Fibroblast of peridontal ligament (primary cell): ENCODE measurements at regions not wholly inside any gene's neighbourhood (a gene's known extent, or its start where the extent isn't known, plus 50 kb on each side); places are given as distances from the start of the nearest gene placed in this dataset.
"Not testable (repeated sequence)": the region's sequence is repeated elsewhere in the genome, so short reads cannot be mapped to it uniquely, and the experiment has no call there.

Experiments used
- DNase-seq: peaks from one replicate; pipeline ENCODE4 v3.0.0-alpha.2; 2010; ENCODE audit errors: extremely low read depth

GRCh38 chr6:132198896-132199295 is 202.4 kb downstream of the MOXD1 start:
- DNase-seq, result peak; percentile 73

DNA sequence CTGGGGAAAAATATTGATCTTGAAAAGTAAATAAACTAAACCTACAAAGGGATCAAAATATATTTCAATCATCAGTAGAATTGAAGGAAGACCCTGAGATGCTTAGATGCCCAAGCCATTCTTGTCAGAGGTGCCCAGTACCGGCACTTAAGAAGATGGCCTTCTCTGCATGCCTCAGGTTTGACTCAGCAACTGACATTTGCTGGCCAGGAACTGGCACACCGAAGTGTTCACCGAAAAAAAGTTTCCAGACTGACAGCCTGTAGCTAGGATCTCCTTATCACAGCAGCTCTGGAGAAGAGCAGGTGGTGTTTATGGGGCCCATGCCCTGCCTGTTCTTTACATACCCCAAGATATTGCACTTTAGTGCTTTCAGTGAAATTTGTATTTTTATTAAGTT is 203.2 kb downstream of the MOXD1 start:
- no peak for DNase-seq

- DNase-seq, result no peak
These were observed 206.7 kb downstream of the MOXD1 start for GRCh38 chr6:132194529-132194928.

DNA sequence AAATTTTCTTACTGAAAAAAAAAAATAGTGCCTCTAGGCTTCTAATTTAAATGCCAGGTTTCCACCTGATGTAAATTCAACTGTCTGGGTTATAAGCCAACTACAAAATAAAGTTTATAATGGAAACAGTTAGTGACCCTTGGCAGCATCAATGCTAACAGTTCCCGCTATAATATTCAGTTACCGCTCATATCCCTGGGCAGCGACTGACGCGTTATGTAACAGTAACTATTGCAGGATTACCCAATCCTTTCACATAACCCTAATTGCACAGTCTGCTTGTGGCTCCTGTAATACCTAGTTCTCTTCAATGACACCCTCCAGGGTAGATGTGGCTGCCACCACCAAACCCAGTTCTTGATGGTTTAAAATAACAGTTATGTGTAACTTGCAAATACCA is 208.6 kb downstream of the MOXD1 start:
- DNase-seq, result peak; percentile 47

GRCh38 chr6:132190815-132191175 is 210.5 kb downstream of the MOXD1 start:
- peak; percentile 89 for DNase-seq

GRCh38 chr6:132190097-132190814 is 211.0 kb downstream of the MOXD1 start:
- DNase-seq, result peak; percentile 64

GRCh38 chr6:132188556-132189264 is 212.6 kb downstream of the MOXD1 start:
- peak; percentile 84 for DNase-seq

GRCh38 chr6:132187816-132188215 is 213.5 kb downstream of the MOXD1 start:
- no peak for DNase-seq

DNA sequence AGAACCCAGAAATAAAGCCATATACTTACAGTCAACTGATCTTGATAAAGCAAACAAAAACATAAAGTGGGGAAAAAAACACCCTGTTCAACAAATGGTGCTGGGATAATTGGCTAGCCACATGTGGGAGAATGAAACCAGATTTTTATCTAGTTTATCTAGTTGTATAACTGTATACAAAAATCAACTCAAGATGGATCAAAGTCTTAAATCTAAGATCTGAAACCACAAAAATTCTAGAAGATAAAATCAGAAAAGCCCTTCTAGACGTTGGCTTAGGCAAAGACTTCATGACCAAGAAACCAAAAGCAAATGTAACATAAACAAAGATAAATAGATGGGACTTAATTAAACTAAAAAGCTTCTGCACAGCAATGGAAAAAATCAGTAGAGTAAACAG is 216.3 kb downstream of the MOXD1 start:
- not testable (repeated sequence) for DNase-seq

DNA sequence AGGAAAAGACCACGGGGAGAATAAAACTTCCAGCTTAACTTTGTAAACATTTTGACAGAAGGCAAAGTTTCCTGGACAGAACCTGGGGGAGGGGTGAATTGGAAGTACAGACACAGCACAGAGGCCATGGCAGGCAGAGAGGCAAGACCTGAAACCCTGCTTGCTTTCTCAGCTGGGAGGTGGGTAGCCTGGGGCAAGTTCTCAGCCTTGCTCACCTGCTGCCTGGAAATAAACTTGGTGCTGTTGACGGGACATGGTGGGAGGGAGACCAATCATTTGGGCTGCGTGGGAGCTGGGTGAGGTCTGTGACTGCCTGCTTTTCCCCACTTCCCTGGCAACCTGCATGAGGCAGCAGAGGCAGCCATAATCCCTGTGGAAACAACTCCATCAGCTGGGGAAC is 221.3 kb downstream of the MOXD1 start:
- no peak for DNase-seq

GRCh38 chr6:132174919-132175318 is 223.7 kb upstream of the CCN2 start:
- DNase-seq, result no peak

DNA sequence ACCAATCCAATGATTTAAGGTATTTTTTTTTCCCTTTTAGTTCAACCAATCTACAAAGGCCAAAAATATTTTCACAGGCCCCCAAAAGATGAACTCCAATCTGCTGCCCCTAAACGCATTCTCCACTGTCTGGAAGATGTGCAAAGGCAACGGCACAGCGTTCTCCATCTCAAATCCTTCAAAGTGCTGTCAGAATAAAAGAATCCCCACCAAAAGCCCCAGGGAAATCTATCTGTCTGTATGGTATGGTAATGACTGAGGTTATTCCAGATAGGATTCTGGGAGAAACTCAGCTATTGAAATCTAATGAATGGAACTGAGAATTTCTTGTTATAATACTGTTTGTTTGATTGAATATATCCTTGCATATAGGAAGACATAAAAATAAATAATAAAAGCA is 217.8 kb upstream of the CCN2 start:
- DNase-seq, result no peak

- peak; percentile 32 for DNase-seq
These were observed 217.0 kb upstream of the CCN2 start for GRCh38 chr6:132167929-132168892.

DNA sequence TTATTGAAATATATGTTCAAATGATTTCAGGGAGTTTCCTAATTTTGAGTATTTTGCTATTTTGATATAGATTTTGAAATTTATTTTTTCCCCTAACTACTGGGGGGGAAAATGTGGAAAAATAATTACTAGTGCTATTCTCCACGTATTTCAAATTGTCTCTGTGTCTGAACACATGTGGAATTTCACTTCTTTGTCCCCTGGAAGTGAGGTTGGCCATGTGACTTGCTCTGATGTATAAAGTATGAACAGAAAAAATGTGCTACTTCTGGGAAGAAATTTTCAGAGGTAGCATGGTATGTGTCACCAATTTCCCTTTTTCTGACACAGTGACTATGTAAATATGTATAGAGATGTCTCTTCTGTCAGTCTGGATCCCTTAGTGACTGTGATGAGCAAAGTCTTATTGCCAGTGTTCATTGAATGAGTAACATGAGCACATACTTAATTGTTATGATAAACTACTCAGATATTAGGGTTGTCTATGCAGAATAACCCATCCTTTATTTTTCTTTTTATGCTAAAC is 215.4 kb upstream of the CCN2 start:
- DNase-seq, result no peak

DNA sequence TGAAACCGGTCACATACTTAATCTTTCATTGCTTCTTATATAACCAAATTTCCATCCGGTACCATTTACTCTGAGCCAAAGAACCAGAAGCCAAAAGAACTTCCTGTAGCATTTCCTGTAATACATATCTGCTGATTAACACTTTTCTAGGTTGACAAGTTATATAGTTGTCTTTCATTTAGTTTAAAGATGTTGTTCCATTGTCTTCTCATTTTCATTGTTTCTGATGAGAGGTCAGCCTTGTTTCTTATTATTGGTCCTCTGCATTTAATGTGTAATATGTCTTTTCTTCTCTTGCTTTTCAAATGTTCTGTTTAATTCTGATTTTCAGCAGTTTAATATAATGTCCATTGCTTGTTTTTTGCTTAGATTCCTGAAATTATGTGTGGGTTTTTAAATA is 214.5 kb upstream of the CCN2 start:
- DNase-seq, result no peak

GRCh38 chr6:132161283-132161682 is 210.1 kb upstream of the CCN2 start:
- peak; percentile 81 for DNase-seq

- peak; percentile 100 for DNase-seq
These were observed 202.2 kb upstream of the CCN2 start for GRCh38 chr6:132153221-132153898.

- peak; percentile 100 for DNase-seq
These were observed 196.4 kb upstream of the CCN2 start for GRCh38 chr6:132147530-132148011.

- no peak for DNase-seq
These were observed 193.3 kb upstream of the CCN2 start for GRCh38 chr6:132144456-132144855.

DNA sequence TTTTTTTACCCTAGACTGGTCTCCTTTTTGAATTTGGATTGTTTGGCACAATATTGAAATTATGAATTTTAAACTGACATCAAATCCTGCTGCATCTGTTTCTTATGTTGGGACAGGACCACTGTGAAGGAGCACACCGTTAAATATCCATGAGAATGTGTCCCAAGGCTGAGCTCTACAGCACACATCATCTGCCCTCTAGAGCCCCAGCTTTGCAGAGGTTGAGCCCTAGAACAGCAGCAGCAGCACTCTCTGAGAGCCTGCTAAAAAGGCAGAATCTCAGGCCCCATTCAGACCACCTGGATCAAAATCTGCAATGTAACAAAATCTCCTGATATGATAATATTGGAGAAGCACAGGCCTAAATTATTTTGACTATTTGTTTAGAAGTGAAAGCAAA is 192.1 kb upstream of the CCN2 start:
- no peak for DNase-seq

DNA sequence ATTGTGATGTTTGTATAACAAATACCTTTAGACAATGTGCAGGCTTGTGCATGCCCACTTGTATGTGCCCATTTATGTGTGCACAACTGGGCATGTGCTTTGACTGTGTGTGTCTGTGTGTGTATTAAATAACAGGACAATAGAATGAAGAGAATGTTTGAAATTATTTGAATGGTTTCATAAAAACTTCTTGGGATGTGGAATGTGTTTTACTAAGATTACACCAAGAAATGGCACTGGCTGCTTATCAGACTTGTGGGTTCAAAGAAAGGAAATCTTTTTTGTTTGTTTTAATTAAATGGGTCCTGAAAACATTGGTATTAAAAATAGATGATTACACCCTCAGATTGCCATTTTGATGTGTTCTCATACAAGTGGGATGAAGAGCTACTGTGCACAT is 191.6 kb upstream of the CCN2 start:
- peak; percentile 48 for DNase-seq
